ENCODE measurements at regions not wholly inside any gene's neighbourhood (a gene's known extent, or its start where the extent isn't known, plus 50 kb on each side); places are given as distances from the start of the nearest gene placed in this dataset.

GRCh38 chr14:76312821-76313220 lies 63.1 kb upstream of the ESRRB start:
- TF ChIP-seq CTCF (IDR thresholded peaks at IDR 0.05; ENCODE audit: insufficient read depth, low read depth, low read length, missing control alignments), result no peak
- no peak for DNase-seq (ENCODE audit: low read depth)
- H3K4me3 ChIP-seq (ENCODE audit: low read length), result no peak overlapping the region

- H3K4me3 ChIP-seq (ENCODE audit: low read length), result no peak overlapping the region
- no peak for DNase-seq (ENCODE audit: low read depth)
- TF ChIP-seq CTCF (IDR thresholded peaks at IDR 0.05; ENCODE audit: insufficient read depth, low read depth, low read length, missing control alignments), result no peak
Measured at GRCh38 chr14:76313303-76313702, 62.6 kb upstream of the ESRRB start.

GRCh38 chr14:76313852-76314251 lies 62.1 kb upstream of the ESRRB start:
- H3K4me3 ChIP-seq (ENCODE audit: low read length), result no peak overlapping the region
- no peak for DNase-seq (ENCODE audit: low read depth)
- TF ChIP-seq CTCF (IDR thresholded peaks at IDR 0.05; ENCODE audit: insufficient read depth, low read depth, low read length, missing control alignments), result no peak

- DNase-seq (ENCODE audit: low read depth), result no peak
- no peak for TF ChIP-seq CTCF (IDR thresholded peaks at IDR 0.05; ENCODE audit: insufficient read depth, low read depth, low read length, missing control alignments)
- H3K4me3 ChIP-seq (ENCODE audit: low read length), result no peak overlapping the region
Measured at GRCh38 chr14:76314521-76315034, 61.4 kb upstream of the ESRRB start.

- TF ChIP-seq CTCF (IDR thresholded peaks at IDR 0.05; ENCODE audit: insufficient read depth, low read depth, low read length, missing control alignments), result no peak
- DNase-seq (ENCODE audit: low read depth), result no peak
- H3K4me3 ChIP-seq (ENCODE audit: low read length), result no peak overlapping the region
Measured at GRCh38 chr14:76320486-76320885, 55.5 kb upstream of the ESRRB start.

GRCh38 chr14:76320975-76321374 lies 55.0 kb upstream of the ESRRB start:
- no peak for DNase-seq (ENCODE audit: low read depth)
- no peak overlapping the region for H3K4me3 ChIP-seq (ENCODE audit: low read length)
- no peak for TF ChIP-seq CTCF (IDR thresholded peaks at IDR 0.05; ENCODE audit: insufficient read depth, low read depth, low read length, missing control alignments)

- no peak overlapping the region for H3K4me3 ChIP-seq (ENCODE audit: low read length)
- no peak for DNase-seq (ENCODE audit: low read depth)
- TF ChIP-seq CTCF (IDR thresholded peaks at IDR 0.05; ENCODE audit: insufficient read depth, low read depth, low read length, missing control alignments), result no peak
Measured at GRCh38 chr14:76322594-76323220, 53.2 kb upstream of the ESRRB start.
